Suppressor macrophage treated with lipopolysaccharide for 4 hours (primary cell): ENCODE measurements at regions not wholly inside any gene's neighbourhood (a gene's known extent, or its start where the extent isn't known, plus 50 kb on each side); places are given as distances from the start of the nearest gene placed in this dataset.
A peak's percentile ranks its signal among the peaks of the same experiment; 100 is the strongest.

ENCODE experiments used
- DNase-seq: peaks from one replicate; pipeline ENCODE4 v3.0.0-alpha.2; 2020

DNA sequence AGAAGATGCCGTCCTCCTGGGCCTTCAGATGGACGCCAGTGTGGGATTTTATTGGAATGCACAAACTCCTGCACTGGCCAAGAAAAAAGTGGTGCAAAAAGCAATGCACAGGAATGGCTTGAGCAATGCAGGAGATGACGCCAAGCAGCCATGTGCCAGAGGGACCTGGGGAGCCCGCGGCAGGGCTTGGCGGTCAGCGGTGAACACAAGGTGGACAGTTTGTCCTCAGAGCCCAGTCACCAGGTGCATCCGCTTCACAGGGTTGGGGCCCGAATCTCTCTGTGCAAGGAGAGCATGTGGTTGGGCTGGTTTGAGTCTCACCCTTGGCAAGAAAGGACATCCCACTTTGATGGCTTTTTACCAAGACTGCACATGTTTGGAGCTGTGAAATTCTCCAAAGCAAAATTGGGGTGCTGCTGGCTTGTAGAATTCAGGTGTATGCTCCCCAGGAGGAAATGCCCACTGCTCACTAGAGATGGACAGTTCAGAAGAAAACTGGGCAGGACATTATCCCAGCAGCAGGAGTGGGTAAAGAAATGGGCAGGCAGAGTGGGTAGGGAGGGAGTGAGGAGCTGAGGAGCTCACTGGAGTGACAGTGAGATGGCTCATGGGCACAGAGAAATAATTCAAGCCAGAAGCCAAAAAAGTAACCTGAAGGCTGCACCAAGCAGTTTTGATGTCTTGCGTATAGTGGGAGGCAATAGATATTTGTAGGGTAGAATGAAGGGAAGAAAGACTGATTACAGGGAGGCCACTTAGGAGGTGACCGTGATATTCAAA, 463.9 kb downstream of the MTRR start:
- DNase-seq: no peak

DNA sequence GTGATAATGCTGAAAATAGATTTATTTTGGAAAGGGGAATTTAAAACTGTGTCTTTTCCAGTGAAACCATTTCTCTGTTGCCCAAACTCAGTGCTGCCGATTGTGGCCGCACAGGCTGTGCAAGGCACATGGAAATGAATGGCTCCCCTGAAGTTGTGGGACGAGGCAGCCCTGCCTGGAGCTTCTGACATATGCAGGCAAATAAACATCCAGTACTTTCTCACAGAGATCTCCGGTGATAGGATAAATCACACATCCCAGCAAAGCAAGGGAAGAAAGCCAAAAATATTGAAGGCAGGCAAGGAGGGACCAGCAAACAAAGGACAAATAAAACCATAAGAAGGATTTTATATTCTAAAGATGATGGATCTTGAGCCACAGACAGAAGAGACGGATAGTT, 464.5 kb downstream of the MTRR start:
- DNase-seq: no peak

DNA sequence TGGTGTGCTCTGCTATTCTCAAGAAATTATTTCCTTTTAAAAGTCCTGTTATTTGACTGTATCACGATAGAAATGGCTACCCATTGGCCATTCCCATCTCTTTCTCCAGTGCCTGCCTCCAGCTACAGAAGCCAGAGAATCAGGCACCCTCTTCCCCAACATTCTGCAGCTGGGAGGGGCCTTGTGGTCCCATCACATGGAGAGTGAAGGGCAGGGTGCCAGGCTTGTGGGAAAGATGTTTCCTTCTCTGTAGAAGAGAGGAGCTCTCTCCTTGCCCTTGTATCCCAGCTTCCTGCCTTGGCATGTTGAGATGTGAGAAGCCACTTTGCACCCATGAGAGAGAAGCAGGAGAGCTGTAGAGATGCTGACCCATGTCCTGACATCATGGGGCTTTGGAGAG, 465.0 kb downstream of the MTRR start:
- no peak for DNase-seq

DNA sequence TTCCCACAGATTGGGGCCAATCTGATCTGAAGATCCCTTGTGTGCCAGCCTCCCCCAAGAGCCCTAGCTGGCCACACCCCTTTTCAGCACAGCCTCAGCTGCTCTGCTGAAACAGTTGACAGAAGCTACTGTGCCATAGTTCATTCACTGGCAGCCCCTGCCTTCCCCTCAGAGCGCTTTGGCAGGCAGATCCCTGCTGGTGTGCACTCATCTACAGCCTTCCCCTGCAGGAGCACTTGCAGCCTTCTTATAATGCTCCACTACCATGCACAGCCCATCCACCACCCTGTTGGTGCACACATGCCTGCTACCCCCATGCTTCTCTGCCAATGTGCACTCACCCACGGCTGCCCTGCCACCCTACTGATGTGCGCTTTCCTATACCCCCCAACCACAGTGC, 471.3 kb downstream of the MTRR start:
- no peak for DNase-seq

DNA sequence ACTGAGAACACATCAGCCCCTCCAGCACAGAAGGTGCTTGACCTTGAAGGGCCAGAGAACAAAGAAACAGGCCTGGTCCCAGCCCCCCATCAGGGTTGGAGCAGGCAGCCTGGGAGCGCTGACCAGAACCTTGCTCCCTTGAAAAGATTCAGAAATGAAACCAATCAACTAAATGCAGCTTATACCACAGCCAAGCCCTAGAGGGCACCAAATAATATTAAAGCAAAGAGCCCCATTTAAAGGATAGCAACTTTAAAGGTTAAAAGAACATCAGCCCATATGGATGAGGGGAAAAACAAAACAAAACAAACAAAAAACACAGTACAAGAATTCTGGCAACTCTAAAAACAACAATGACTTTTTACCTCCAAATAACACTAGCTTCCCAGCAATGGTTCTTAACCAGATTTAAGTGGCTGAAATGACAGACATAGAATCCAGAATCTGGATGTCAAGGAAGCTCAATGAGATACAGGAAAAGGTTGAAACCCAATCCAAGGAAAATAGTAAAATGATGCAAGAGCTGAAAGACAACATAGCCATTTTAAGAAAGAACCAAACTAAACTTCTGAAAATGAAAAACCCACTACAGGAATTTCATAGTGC, 471.9 kb downstream of the MTRR start:
- peak; percentile 6 for DNase-seq

DNA sequence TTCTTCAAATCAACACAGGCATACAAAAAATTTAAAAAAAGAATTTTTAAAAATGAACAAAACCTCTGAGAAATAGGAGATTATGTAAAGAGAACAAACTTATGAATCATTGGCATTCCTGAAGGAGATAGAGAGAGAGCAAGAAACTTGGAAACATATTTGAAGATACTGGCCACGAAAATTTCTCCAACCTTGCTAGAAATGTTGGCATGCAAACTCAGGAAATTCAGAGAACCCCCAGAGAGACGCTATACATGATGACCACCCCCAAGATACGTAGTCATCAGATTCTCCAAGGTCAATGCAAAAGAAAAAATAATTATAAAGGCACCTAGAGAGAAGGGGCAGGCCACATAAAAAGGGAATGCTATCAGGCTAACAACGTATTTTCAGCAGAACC, 472.5 kb downstream of the MTRR start:
- DNase-seq: no peak

DNA sequence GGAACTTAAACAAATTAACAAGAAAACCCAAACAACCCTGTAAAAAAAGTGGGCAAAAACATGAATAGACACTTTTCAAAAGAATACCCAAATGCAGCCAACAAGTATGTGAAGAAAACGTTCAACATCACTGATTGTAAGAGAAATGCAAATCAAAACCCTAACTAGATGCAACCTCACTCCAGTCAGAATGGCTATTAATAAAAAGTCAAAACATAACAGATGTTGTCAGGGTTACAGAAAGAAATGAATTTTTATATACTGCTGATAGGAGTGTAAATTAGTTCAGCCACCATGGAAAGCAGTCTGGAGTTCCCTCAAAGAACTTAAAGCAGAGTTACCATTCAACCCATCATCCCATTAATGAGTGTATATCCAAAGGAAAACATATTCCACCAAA, 479.0 kb downstream of the MTRR start:
- no peak for DNase-seq

DNA sequence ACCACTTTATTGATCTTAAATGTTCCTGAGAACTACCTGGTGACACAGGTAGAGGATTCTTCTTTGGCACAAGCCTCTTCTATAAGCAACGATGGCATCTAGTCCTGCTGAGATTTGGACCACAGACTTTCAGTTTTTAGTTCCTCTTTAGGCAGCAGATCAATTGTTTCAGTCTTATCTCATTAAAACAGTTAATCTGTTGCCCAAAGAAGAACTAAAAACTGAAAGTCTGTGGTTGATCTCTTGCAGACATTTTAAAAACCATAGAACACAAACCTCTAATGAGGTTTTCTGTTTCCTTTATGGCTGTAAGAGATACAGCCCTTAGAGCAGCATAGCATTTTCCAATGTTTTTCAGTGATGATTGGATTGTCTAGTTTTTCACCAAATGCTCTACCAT, 480.9 kb downstream of the MTRR start:
- DNase-seq: no peak

DNA sequence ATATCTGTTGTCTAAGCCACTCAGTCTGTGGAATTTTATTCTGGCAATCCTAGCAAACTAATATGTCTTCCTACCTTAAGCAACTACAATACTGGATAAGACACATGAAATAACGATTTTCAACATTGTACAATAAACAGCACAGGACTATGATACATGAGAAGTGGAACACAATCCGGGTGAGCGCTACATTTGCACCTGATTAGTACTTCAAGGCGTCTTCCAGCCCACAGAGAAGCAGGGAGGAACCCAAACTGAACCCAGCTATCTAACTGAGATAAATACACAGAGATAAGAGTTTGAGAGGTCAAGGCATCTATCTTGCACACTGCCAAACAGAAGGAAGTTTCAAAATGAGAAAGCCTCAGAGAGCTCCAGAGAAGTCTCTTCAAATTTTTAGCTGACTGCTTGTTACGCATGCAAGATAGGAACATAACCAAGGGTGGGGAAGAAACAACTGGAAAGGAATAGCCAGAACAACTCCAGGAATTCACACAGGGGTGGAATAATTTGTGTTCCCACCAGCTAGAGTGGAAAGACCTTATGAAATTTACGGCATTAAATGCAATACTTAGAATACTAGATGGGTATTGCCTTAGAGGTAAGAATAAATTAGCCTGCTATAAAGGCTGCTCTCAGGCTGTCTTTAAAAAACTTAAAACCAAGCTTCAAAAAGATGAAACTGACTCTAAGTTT, 481.8 kb downstream of the MTRR start:
- no peak for DNase-seq

DNA sequence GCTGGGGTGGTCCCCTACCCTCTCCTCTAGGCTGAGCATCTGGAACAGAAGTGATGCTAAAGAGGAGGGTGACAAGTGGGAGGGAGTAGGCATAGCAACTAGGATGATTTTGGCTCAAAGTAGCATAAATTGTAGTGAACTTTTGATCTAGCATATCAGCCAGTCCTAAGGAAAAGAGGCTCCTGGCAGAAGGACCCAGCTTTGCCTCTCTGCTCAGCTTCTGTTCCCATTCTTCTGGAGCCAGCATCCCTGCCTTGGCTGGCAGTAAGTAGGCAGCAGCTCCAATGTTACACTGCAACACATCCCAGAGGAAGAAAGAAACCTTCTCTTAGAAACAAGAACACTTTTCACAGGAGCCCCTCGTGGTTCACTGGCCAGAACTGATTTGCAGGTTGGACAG, 487.0 kb downstream of the MTRR start:
- DNase-seq: no peak

DNA sequence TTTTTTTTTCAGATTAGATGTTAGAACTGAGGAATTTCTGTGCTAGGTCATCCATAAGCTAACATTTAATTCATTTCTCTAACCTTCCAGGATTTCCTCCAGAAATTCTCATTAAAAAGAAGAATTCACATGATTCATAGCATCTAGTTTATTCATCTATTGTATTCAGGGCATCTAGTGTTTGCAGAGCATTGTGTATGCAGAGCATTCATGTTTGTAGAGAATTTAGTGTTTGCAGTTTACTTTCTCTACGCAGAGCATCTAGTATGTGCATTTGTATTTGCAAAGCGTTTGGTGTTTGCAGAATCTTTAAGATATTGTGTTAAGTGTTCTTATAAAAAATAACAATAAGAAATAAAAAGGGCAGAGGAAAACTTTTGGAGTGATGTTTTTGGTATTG, 491.1 kb downstream of the MTRR start:
- DNase-seq: no peak

DNA sequence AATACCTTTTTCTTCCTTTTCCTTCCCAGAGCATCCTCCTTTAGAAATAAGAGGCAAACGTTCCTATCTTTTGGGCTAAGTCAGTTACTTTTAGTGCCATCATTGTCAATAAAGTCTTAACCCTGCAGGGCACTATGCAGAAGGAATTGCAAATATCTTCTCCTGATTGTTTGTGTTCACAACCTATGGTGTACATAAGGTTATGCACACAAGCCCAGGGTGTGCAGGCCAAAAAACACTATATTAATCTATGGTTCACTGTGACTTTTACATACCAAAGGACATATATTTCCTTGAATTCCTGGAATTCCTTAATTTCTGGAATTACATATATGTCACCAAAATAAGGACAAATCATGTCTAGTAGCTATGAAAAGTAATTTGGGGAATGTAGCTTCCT, 493.5 kb downstream of the MTRR start:
- no peak for DNase-seq

DNA sequence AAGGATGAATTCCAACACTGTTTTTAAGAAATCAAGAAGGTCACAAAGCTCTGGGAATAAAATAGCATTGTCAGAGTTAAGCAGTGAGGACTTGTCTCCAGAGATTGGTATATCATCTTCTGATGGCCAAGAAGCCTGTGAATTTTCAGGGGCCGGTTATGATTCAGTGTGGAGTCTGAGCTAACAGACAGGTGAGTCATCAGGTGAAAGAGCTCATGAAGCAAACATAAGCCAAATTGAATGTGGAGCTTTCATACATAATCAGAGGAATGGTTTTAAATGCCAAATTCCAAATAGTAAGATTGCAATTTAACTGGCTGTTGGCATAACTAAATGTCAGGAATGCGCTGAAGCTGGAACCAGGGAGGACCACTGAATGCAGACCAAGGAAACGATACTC, 494.2 kb downstream of the MTRR start:
- DNase-seq: no peak

DNA sequence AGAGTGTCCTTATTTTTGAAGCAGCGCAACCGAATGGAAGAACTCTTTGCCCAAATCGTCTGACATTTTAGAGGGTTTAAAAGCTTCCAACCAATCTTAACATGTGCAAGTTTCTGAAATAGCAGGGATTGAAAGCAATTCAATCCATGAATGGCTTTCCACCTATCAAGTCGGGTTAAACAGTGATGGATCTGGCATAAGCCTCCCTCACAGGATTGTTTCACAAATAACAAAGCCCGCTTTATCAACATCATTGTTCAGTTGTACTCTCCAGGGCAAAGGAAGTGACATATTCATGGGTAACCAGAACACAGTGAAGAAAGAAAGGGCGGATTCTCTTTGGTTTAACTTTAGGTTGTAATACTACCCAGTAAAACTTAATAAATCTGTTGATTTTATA, 497.3 kb downstream of the MTRR start:
- no peak for DNase-seq

DNA sequence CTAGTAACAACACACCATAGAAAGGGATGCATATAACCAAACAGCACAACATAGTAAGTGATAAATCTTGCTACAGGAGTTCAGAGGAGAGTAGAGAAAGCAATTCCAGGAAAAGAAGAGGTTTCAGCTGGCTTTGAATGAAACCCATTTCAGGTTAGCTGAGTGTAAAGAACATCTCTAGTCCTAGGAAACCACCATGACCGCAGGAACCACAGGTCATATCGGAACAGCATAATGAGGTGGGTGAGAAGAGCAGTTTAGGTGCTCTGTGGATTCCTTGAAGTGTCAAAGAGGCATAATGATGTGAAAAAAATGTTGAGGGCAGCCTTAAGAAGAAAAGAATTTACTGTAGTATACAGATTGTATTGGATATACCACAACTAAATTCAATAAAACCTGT, 507.5 kb downstream of the MTRR start:
- DNase-seq: no peak

DNA sequence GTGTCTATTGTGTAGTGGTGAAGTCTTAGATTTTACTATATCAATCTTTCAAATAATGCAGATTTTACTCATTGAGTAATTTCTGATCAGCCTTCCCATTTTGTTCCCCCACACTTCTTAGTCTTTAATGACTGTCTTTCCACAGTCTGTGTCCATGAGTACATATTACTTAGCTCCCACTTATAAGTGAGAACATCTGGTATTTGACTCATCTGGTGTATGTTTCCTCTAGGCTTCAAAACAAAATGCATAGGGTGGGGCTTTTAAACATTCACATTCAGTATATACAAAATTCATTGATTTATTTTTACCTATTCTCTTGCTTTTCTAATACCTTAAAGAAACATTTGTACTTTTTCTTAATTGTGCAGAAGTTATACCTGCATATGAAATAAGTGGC, 513.0 kb downstream of the MTRR start:
- no peak for DNase-seq

DNA sequence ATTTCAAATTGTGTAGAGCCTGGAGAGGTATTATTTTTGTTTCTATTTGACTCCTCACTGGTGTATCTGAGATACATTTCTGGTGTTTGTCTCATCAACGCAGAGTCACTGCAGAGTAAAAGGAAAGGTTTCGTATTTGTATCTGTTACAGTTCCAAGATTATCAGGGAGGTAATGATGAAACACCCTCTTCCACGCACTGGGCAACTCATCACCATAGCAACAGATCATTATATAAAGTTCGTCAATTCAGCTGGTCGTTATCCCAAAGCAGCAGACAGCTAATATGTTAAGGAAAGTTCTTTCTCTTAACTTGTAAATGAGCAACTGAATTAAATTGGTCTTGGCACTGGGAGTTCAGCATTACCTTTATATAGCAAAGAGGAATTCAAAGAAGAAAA, 513.5 kb downstream of the MTRR start:
- DNase-seq: no peak

DNA sequence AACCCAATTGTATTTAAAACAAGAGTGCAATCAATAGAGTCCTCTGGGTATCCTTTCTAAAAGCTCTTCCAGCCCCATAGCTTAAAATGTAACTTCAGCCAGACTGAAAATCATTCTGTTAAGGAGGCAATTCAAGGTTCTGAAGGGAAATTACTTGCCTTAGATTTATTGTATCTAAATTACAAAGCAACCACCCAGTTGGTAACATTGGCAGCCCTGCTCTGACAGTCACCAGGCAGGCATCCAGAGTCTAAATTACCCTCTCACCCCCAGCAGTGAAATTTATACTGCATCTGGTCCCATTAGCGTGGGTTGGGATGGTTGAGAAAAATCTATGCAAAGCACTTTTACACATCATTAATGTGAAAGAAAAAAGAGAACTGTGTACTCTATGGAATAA, 514.7 kb downstream of the MTRR start:
- no peak for DNase-seq

DNA sequence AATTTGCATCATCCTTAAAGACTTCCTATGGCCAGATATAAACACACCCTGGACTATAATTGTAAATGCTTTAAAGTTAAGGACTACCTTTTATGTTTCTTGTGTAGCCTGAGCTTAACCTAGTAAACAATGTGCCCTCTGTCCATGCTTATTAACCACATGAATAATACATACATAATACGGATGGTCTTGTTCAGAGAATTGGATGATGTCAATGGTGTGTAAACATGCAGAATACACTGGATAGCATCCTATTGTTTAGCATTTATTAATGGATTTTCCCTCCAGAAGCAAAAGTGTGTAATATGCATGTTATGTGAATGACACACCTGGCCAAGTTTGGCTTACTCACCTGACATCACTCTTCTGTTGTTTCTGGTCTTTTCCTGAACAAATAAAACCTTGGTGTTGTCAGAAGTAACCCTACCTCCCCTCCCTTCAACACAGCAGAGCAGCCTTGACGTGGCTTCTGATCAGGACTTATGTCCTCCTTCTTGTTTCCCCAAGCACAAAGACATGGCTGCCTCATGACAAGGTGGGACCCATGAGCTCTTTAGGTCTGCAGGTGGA, 517.9 kb downstream of the MTRR start:
- DNase-seq: no peak

DNA sequence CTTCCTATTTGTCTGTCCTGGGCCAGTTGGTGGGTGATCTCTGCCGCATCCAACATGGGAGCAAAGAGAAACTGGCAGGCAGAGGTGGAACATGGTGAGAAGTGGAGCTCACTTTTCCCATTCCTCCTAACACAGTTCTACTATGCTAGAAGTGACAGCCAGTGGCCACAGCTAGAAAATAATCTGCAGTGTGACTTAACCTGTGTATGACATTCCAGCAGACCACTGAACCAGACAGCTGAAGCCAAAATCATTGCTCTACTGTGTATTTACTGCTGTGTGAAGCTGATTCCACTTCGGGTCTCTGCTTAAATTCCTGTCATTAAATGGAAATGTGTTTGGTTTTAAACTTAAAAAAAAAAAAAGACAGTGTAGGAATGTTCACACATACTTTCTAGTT, 523.0 kb downstream of the MTRR start:
- no peak for DNase-seq

DNA sequence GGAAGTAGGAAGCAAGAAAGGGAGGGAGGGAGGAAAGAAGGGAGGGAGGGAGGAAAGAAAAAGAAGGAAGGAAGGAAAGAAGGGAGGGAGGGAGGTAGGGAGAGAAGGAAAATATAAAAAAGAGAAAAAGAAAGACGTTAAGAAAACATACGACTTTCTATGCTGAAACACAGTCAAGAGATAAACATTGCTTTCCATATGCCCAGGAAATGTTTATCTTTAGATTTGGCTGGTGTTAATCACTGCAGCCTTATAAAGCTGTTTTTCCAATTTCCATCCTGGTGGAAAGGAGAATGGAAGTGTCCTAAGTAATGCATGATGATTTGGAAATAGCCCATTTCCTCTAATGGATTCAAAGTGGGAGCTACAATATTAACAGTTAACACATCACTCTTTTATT, 524.3 kb downstream of the MTRR start:
- no peak for DNase-seq

DNA sequence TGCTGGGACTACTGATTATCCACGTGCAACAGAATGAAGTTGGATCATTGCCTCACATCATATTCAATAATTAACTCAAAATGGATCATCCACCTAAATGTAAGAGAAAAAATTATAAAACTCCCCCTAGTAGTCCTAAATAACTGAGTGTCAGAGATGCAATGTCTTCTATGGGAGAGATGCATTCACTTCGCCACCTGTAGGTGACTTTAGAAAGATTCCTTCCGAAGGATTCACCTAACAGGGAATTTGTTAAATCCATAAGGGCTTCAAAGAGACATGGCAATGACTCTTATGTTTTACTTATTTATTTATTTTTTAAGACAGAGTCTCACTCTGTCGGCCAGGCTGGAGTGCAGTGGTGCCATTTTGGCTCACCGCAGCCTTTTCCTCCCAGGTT, 526.0 kb downstream of the MTRR start:
- no peak for DNase-seq

DNA sequence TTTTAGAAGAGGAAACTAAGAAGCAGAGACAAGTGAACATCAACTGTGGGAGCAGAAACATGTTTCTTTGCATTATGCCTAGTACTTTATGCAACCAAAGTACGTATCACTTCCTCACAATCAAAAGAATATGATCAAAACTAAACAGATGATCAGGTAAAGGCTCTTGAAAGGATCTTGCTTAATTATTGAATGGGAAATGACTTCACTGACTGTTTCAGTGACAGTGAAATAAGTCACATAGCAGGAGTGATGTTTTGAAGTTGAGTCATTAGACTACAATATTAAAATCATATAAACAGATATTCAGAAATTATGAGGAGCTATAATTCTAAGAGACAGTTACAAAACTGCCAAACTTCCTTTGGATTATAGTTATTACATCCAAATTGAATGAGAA, 527.3 kb downstream of the MTRR start:
- DNase-seq: no peak

DNA sequence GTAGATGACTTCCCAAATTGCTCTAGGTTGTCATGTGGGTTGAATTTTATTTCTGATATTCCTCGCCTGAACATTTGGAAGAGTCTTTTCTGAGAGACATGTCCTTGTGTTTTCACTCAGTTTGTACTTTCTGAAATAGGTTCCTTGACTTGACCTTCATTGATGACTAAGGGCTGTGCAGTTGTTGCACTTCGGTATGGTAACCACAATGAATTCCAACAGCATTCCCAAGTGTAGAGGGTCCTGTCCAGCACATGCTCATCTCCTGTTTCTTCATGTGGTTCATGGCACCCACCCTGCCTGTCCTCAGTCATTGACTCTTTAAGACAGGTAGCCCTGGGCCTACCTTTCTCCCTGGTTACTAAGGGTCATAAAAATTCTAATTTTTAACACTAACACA, 527.8 kb downstream of the MTRR start:
- no peak for DNase-seq
